Stimulated activated naive CD8-positive, alpha-beta T cell treated with anti-CD3 and anti-CD28 coated beads, Interleukin-15, amount 100 ng/mL, for 72 hours (primary cell): ENCODE measurements at regions not wholly inside any gene's neighbourhood (a gene's known extent, or its start where the extent isn't known, plus 50 kb on each side); places are given as distances from the start of the nearest gene placed in this dataset.
"Not testable (repeated sequence)": the region's sequence is repeated elsewhere in the genome, so short reads cannot be mapped to it uniquely, and the experiment has no call there.

ENCODE experiments used
- ATAC-seq: fragments of 150-1000 bp; cut with Tn5 transposase; 2 replicates; pipeline ENCODE4 v1.10.0; 2021; ENCODE audit warnings: mild to moderate bottlenecking, moderate library complexity
- DNase-seq, 2 donors: peaks; one replicate each; pipeline ENCODE4 v3.0.0; 2021 to 2022
- H3K27ac Mint-ChIP-seq, 2 donors: one replicate each; pipeline ENCODE4 v1.8.0; 2022; ENCODE audit warnings: mild to moderate bottlenecking in 2 of 2, mixed read lengths in 2 of 2, moderate library complexity in 2 of 2
- H3K27me3 Mint-ChIP-seq: one replicate; pipeline ENCODE4 v1.8.0; 2022; ENCODE audit warnings: mixed read lengths
- H3K4me1 Mint-ChIP-seq: one replicate; pipeline ENCODE4 v1.8.0; 2022; ENCODE audit warnings: mild to moderate bottlenecking, mixed read lengths
- H3K4me3 Mint-ChIP-seq, 2 donors: one replicate each; pipeline ENCODE4 v1.8.0; 2022; ENCODE audit warnings: mild to moderate bottlenecking in 2 of 2, mixed read lengths in 2 of 2, moderate library complexity in 1 of 2
- H3K9me3 Mint-ChIP-seq, 2 donors: one replicate each; pipeline ENCODE4 v1.8.0; 2022; ENCODE audit warnings: mixed read lengths in 2 of 2

DNA sequence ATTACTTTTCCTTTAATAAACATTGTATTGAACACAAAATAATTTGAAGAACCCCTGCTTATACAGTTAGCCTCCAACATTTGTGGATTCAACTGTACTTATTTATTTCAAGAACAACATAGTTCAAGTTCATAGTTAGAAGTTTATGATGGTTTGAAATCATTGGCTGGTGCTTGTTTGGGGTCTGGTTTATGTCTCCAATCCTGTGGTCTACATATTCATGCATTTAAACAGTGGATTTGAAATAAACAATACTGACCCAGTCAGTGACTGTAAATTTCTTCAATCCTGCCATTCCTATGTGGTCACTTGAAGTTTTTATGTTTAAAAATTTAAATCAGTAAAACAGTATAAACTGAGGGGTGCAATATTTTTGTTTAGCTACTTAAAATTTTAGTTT, 145.1 kb upstream of the TRPC7 start:
- H3K4me3 Mint-ChIP-seq: no peak overlapping the region
- ATAC-seq (no peak), DNase-seq (no peak)
- no peak overlapping the region for H3K27ac Mint-ChIP-seq
- H3K9me3 Mint-ChIP-seq: peaks cover 5 to 6% of the 10 kb centered on the region in 2 donors
- no peaks in the 10 kb centered on the region for H3K4me1 Mint-ChIP-seq
- no peaks in the 10 kb centered on the region for H3K27me3 Mint-ChIP-seq

DNA sequence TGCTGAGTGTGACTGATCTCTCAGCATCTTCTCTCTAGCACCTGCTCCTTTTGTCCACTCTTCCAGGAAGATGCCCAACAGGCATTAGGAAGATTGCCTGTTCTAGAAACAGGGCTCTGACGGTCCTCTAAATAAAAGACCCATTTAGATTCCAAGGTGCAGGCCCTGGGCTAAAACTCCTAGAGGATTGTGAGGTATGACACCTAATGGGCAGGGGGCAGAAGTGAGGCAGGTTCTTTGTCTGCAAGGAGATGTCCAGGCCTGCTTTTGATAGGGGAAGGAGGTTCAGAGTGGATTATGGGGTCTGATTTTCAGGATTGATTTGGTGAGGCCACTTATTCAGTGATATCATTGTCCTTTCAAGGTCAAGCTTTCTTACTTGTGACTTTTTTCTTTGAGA, 140.8 kb upstream of the TRPC7 start:
- Mint-ChIP-seq H3K4me3 (no peak overlapping the region), H3K4me1 (no peaks in the 10 kb centered on the region), H3K27me3 (no peaks in the 10 kb centered on the region), H3K27ac (no peak overlapping the region), H3K9me3 (peaks cover 0 to 17% of the 10 kb centered on the region in 2 donors)
- no peak for ATAC-seq
- DNase-seq: no peak

DNA sequence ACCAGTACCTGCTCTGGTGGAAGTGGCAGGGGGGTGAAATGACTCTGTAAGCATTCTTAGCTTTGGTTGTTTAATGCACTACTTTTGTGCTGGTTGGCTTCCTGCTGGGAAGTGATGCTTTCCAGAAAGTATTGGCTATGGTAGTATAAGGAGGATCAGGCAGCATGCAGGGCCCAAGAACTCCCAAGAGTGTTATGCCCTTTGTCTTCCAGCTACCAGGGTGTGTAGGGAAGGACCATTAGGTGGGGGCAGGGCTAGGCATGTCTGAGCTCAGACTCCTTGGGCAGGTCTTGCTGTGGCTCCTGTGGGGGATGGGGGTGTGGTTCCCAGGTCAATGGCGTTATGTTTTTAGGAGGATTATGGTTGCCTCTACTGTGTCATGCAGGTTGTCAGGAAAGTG, 135.8 kb upstream of the TRPC7 start:
- H3K4me3 Mint-ChIP-seq: no peak overlapping the region
- H3K27ac Mint-ChIP-seq: no peak overlapping the region
- no peak for ATAC-seq
- DNase-seq: no peak
- no peaks in the 10 kb centered on the region for H3K4me1 Mint-ChIP-seq
- H3K27me3 Mint-ChIP-seq: no peaks in the 10 kb centered on the region
- peaks cover 25 to 51% of the 10 kb centered on the region in 2 donors for H3K9me3 Mint-ChIP-seq

DNA sequence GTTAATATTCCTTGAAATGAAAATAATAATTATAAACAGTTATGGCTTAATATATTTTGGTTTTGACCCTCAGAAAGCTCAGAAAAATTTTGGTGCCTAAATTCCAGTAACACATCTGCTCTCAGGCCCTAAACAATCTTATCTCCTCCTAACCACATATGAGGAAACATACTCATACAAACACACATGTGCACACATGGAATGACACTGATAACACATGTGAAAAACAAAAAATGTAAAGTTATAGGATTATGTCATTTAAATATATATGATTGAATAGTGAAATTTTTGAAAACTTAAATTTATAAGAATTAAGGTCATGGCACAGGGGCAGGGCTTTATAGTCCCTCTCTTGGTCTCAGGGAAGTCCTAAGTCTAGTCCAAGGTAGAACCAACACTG, 127.2 kb upstream of the TRPC7 start:
- no peak overlapping the region for H3K4me3 Mint-ChIP-seq
- H3K9me3 Mint-ChIP-seq: peaks cover 7 to 20% of the 10 kb centered on the region in 2 donors
- ATAC-seq: no peak

GRCh38 chr5:136491806-136492205, 126.5 kb upstream of the TRPC7 start:
- H3K4me3 Mint-ChIP-seq: no peak overlapping the region
- DNase-seq (no peak), ATAC-seq (no peak)
- H3K4me1 Mint-ChIP-seq: no peaks in the 10 kb centered on the region
- no peaks in the 10 kb centered on the region for H3K27me3 Mint-ChIP-seq
- no peak overlapping the region for H3K27ac Mint-ChIP-seq
- H3K9me3 Mint-ChIP-seq: peaks cover 0 to 12% of the 10 kb centered on the region in 2 donors

More for the DNA sequence above, 127.2 kb upstream of the TRPC7 start:
- no peak overlapping the region for H3K27ac Mint-ChIP-seq
- no peaks in the 10 kb centered on the region for H3K27me3 Mint-ChIP-seq
- no peak for DNase-seq
- no peaks in the 10 kb centered on the region for H3K4me1 Mint-ChIP-seq

- no peaks in the 10 kb centered on the region for H3K27me3 Mint-ChIP-seq
- H3K4me3 Mint-ChIP-seq: no peak overlapping the region
- ATAC-seq: no peak
- DNase-seq: no peak
- H3K27ac Mint-ChIP-seq: no peak overlapping the region
- H3K9me3 Mint-ChIP-seq: peaks cover 5 to 7% of the 10 kb centered on the region in 2 donors
- no peaks in the 10 kb centered on the region for H3K4me1 Mint-ChIP-seq
These were observed 119.5 kb upstream of the TRPC7 start for GRCh38 chr5:136484808-136485325.

GRCh38 chr5:136482206-136482605, 116.9 kb upstream of the TRPC7 start:
- ATAC-seq: no peak
- no peaks in the 10 kb centered on the region for H3K4me1 Mint-ChIP-seq

GRCh38 chr5:136474466-136474865, 109.1 kb upstream of the TRPC7 start:
- ATAC-seq (no peak), DNase-seq (no peak)
- Mint-ChIP-seq H3K27ac (no peak overlapping the region), H3K4me1 (no peaks in the 10 kb centered on the region), H3K4me3 (no peak overlapping the region), H3K27me3 (no peaks in the 10 kb centered on the region), H3K9me3 (peaks cover 5 to 15% of the 10 kb centered on the region in 2 donors)

More at GRCh38 chr5:136482206-136482605, 116.9 kb upstream of the TRPC7 start:
- H3K27me3 Mint-ChIP-seq: no peaks in the 10 kb centered on the region
- peaks cover 5 to 7% of the 10 kb centered on the region in 2 donors for H3K9me3 Mint-ChIP-seq
- no peak overlapping the region for H3K4me3 Mint-ChIP-seq
- DNase-seq: no peak
- H3K27ac Mint-ChIP-seq: no peak overlapping the region

GRCh38 chr5:136467632-136468031, 102.3 kb upstream of the TRPC7 start:
- Mint-ChIP-seq H3K4me3 (no peak overlapping the region), H3K9me3 (peaks cover 4 to 6% of the 10 kb centered on the region in 2 donors), H3K4me1 (no peaks in the 10 kb centered on the region), H3K27me3 (no peaks in the 10 kb centered on the region), H3K27ac (no peak overlapping the region)
- no peak for DNase-seq
- ATAC-seq: no peak

DNA sequence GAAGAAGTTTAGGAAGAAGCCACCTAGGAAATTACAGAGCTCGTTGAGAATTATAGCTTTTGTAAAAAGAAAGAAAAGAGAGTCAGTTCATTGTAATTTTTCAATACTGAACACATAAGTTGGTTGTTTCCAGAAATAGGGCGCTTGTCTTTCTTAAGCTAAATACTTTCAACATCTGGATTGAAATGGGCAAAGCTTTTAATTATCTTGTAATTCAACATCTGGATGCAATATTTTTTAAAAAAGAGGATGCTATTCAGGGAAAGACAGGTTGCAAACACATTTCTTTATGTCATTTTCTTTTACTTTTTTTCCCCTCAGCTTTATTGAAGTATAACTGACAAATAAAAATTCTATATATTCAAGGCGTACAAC, 100.7 kb upstream of the TRPC7 start:
- DNase-seq (no peak), ATAC-seq (no peak)
- H3K27me3 Mint-ChIP-seq: no peaks in the 10 kb centered on the region
- peaks cover 0 to 4% of the 10 kb centered on the region in 2 donors for H3K9me3 Mint-ChIP-seq
- no peak overlapping the region for H3K4me3 Mint-ChIP-seq
- H3K27ac Mint-ChIP-seq: no peak overlapping the region
- H3K4me1 Mint-ChIP-seq: no peaks in the 10 kb centered on the region

DNA sequence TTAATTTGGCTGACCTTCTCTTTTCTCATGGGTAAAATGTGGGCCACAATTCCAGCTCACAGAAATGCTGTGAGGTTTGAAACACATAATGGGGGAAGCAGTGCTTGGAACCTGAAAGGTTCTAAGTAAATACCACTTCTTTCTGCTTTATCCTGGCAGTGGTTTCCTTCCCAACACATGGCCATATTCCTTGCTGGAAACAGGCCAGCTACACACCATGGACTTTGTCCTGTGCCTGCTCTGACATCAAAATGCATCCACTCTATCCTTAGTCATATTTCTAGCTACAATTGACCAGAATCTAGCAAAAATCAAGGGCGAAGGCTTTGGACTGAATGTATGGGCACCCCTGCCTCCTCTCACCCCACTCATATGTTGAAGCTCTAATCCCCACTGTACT, 93.1 kb upstream of the TRPC7 start:
- Mint-ChIP-seq H3K4me3 (no peak overlapping the region), H3K27me3 (no peaks in the 10 kb centered on the region), H3K27ac (no peak overlapping the region), H3K4me1 (no peaks in the 10 kb centered on the region), H3K9me3 (no peaks in the 10 kb centered on the region)
- ATAC-seq (no peak), DNase-seq (no peak)

DNA sequence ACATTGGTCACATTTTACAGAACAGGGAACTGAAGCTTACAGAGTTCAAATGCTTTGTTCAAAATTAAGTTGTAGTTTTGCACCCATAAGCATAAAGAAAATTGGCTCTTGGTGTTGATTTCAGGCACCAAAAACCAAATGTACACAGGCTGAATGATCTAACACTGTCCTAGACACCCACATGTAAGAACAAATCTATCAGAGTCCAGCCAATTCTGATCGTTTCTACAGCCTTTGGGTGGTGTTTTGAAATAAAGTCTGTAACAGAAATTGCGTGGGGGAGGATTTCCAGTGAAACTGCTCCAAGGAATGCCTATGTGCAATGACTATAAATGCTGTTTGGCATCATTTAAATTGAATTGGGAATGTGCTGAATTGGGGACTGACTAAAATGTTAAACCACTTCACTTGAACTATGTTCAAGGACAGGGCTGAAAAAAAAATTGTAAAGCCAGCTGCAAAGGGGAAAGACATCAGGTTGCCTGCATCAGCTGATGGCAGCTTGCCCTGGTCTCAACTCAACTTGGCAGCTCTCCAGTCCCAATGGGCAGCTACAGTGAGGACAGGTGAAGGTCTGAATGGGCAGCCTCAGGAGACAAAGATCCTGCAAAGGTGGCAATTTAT, 92.2 kb upstream of the TRPC7 start:
- Mint-ChIP-seq H3K9me3 (no peaks in the 10 kb centered on the region), H3K4me3 (no peak overlapping the region), H3K27me3 (no peaks in the 10 kb centered on the region), H3K27ac (no peak overlapping the region), H3K4me1 (no peaks in the 10 kb centered on the region)
- ATAC-seq (no peak), DNase-seq (no peak)

- Mint-ChIP-seq H3K27me3 (no peaks in the 10 kb centered on the region), H3K27ac (no peak overlapping the region), H3K9me3 (peaks cover 6% of the 10 kb centered on the region in 2 donors)
These were observed 90.1 kb upstream of the TRPC7 start for GRCh38 chr5:136455409-136455808.

GRCh38 chr5:136453986-136454758, 88.8 kb upstream of the TRPC7 start:
- no peak overlapping the region for H3K27ac Mint-ChIP-seq
- H3K4me3 Mint-ChIP-seq: no peak overlapping the region
- no peaks in the 10 kb centered on the region for H3K27me3 Mint-ChIP-seq
- DNase-seq (no peak), ATAC-seq (no peak)
- H3K4me1 Mint-ChIP-seq: peaks cover 1% of the 10 kb centered on the region
- peaks cover 8 to 12% of the 10 kb centered on the region in 2 donors for H3K9me3 Mint-ChIP-seq

More at GRCh38 chr5:136455409-136455808, 90.1 kb upstream of the TRPC7 start:
- DNase-seq: no peak
- Mint-ChIP-seq H3K4me3 (no peak overlapping the region), H3K4me1 (no peaks in the 10 kb centered on the region)
- no peak for ATAC-seq

DNA sequence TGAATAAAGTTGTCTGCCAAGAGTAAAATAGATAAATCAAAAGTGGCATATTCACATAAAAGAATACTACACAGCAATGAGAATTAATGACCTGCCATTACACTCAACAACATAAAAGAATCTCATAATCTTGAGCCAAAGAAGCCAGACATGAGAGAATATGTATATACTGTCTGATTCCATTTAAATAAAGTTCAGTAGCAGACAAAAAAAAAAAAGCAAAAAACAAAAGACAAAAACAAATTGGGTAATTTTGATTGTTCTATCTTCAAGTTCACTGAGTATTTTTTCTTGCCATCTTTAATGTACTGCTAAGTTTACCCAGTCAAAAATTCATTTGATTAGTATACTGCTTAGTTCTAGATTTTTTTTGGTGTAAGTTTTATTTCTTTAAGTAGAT, 87.9 kb upstream of the TRPC7 start:
- peaks cover 7% of the 10 kb centered on the region for H3K4me1 Mint-ChIP-seq
- H3K9me3 Mint-ChIP-seq: peaks cover 8 to 18% of the 10 kb centered on the region in 2 donors
- no peak overlapping the region for H3K27ac Mint-ChIP-seq
- ATAC-seq (no peak), DNase-seq (no peak)
- no peak overlapping the region for H3K4me3 Mint-ChIP-seq
- H3K27me3 Mint-ChIP-seq: no peaks in the 10 kb centered on the region

DNA sequence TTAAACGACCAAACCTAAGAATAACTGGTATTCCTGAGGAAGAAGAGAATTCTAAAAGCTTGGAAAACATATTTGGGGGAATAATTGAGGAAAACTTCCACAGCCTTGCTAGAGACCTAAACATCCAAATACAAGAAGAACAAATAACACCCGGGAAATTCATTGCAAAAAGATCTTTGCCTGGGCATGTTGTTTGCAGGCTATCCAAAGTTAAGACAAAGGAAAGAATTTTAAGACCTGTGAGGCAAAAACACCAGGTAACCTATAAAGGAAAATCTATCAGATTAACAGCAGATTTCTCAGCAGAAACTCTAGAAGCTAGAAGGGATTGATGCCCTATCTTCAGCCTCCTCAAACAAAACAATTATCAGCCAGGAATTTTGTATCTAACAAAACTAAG, 82.2 kb upstream of the TRPC7 start:
- not testable (repeated sequence) for DNase-seq, H3K4me1 Mint-ChIP-seq, H3K4me3 Mint-ChIP-seq, ATAC-seq, H3K27me3 Mint-ChIP-seq, H3K27ac Mint-ChIP-seq
- H3K9me3 Mint-ChIP-seq: peaks cover 14 to 18% of the 10 kb centered on the region in 2 donors
